Colonic mucosa (tissue), 4 donors: ENCODE measurements at regions not wholly inside any gene's neighbourhood (a gene's known extent, or its start where the extent isn't known, plus 50 kb on each side); places are given as distances from the start of the nearest gene placed in this dataset.

ENCODE experiments used
- DNase-seq: peaks from one replicate; pipeline ENCODE4 v3.0.0-alpha.2; 2020
- H3K27ac ChIP-seq: fragments of 200-600 bp; one replicate; pipeline ENCODE4 v1.8.0; 2021
- H3K27me3 ChIP-seq: fragments of 200-600 bp; one replicate; pipeline ENCODE4 v1.8.0; 2021
- H3K36me3 ChIP-seq: fragments of 200-600 bp; one replicate; pipeline ENCODE4 v1.8.0; 2021
- H3K4me1 ChIP-seq: fragments of 200-600 bp; one replicate; pipeline ENCODE4 v1.8.0; 2021; ENCODE audit warnings: mild to moderate bottlenecking
- H3K4me3 ChIP-seq: fragments of 200-600 bp; one replicate; pipeline ENCODE4 v1.8.0; 2021
- H3K9ac ChIP-seq, 2 donors: one replicate each; pipeline ENCODE4 v1.7.0; 2013; ENCODE audit warnings: control low read depth in 2 of 2, low read depth in 2 of 2, low read length in 2 of 2
- H3K9me3 ChIP-seq: fragments of 200-600 bp; one replicate; pipeline ENCODE4 v1.8.0; 2021
- CTCF ChIP-seq: fragments of 200-600 bp; IDR thresholded peaks from one replicate; pipeline ENCODE4 v1.8.0; 2022; ENCODE audit warnings: antibody characterized with exemption, mild to moderate bottlenecking
- intact Hi-C: fragments of 100-400 bp; cut with DNase I; formaldehyde crosslinking; loops from one replicate; pipeline ENCODE4 v1.14.1; 2022
- donor health status: healthy.
- donor health status: DM: no; HTN: no; CAD: no.
- donor health status: DM: no; HTN: no; CAD: no.

- H3K27ac ChIP-seq: no peak overlapping the region
- H3K4me1 ChIP-seq: no peaks in the 10 kb centered on the region
- H3K27me3 ChIP-seq: no peaks in the 10 kb centered on the region
- no peak overlapping the region for H3K4me3 ChIP-seq
- TF ChIP-seq CTCF: no peak
- intact Hi-C loops: no loop called here
- H3K36me3 ChIP-seq: no peaks in the 10 kb centered on the region
- no peak overlapping the region for H3K9ac ChIP-seq
- no peaks in the 10 kb centered on the region for H3K9me3 ChIP-seq
- DNase-seq: no peak
Measured at GRCh38 chr2:16325976-16326510, 339.6 kb downstream of the CYRIA start.

- H3K27me3 ChIP-seq: no peaks in the 10 kb centered on the region
- no peak overlapping the region for H3K27ac ChIP-seq
- H3K4me1 ChIP-seq: no peaks in the 10 kb centered on the region
- H3K4me3 ChIP-seq: no peak overlapping the region
- H3K9ac ChIP-seq: no peak overlapping the region
- intact Hi-C loops: no loop called here
- no peak for DNase-seq
- no peak for TF ChIP-seq CTCF
- H3K9me3 ChIP-seq: no peaks in the 10 kb centered on the region
- no peaks in the 10 kb centered on the region for H3K36me3 ChIP-seq
Measured at GRCh38 chr2:16325016-16325975, 340.3 kb downstream of the CYRIA start.

GRCh38 chr2:16324544-16324937 lies 341.1 kb downstream of the CYRIA start:
- no peaks in the 10 kb centered on the region for H3K36me3 ChIP-seq
- intact Hi-C loops: no loop called here
- TF ChIP-seq CTCF: no peak
- no peaks in the 10 kb centered on the region for H3K4me1 ChIP-seq
- no peak overlapping the region for H3K9ac ChIP-seq
- no peak overlapping the region for H3K4me3 ChIP-seq
- H3K9me3 ChIP-seq: no peaks in the 10 kb centered on the region
- DNase-seq: no peak
- H3K27ac ChIP-seq: no peak overlapping the region
- no peaks in the 10 kb centered on the region for H3K27me3 ChIP-seq

- intact Hi-C loops: no loop called here
- DNase-seq: no peak
- no peak overlapping the region for H3K27ac ChIP-seq
- no peaks in the 10 kb centered on the region for H3K4me1 ChIP-seq
- no peaks in the 10 kb centered on the region for H3K36me3 ChIP-seq
- no peak for TF ChIP-seq CTCF
- no peak overlapping the region for H3K9ac ChIP-seq
- H3K27me3 ChIP-seq: no peaks in the 10 kb centered on the region
- H3K9me3 ChIP-seq: no peaks in the 10 kb centered on the region
- H3K4me3 ChIP-seq: no peak overlapping the region
Measured at GRCh38 chr2:16323551-16324543, 341.8 kb downstream of the CYRIA start.

- no peaks in the 10 kb centered on the region for H3K4me1 ChIP-seq
- TF ChIP-seq CTCF: no peak
- no peak overlapping the region for H3K9ac ChIP-seq
- no peaks in the 10 kb centered on the region for H3K27me3 ChIP-seq
- no peak overlapping the region for H3K4me3 ChIP-seq
- H3K36me3 ChIP-seq: no peaks in the 10 kb centered on the region
- H3K9me3 ChIP-seq: no peaks in the 10 kb centered on the region
- no peak overlapping the region for H3K27ac ChIP-seq
- no peak for DNase-seq
- intact Hi-C loops: no loop called here
Measured at GRCh38 chr2:16323126-16323520, 342.5 kb downstream of the CYRIA start.
